ENCODE measurements at regions not wholly inside any gene's neighbourhood (a gene's known extent, or its start where the extent isn't known, plus 50 kb on each side); places are given as distances from the start of the nearest gene placed in this dataset.

- Histone ChIP-seq H3K9me3 (ENCODE audit: control insufficient read depth, insufficient read depth, low read length) (no peaks in the 10 kb centered on the region), H3K27me3 (ENCODE audit: control insufficient read depth, insufficient read depth, low read length) (peaks cover 3% of the 10 kb centered on the region), H3K4me3 (ENCODE audit: low read depth, low read length) (no peak overlapping the region), H3K27ac (ENCODE audit: low read depth, low read length) (no peak overlapping the region)
- no peak for DNase-seq (ENCODE audit: low read depth, low spot score)
- CTCF ChIA-PET: interaction anchor here (0.8 to 3.8 kb wide), 5 partner anchors 21 to 934 kb away, joined by 3 to 22 read pairs (median 3); partner anchors contain the start of gene NETO2
- POLR2A ChIA-PET: interaction anchor here (1.2 to 1.7 kb wide), 2 partner anchors 47 to 50 kb away, joined by 3 to 4 read pairs; no protein-coding TSS in a partner anchor
- no peak for TF ChIP-seq CTCF (IDR thresholded peaks at IDR 0.05; ENCODE audit: low read depth, low read length)
Measured at GRCh38 chr16:48076455-48077012, 79.3 kb downstream of the ABCC12 start.

GRCh38 chr16:48075398-48075797 lies 80.4 kb downstream of the ABCC12 start:
- ChIA-PET POLR2A (interaction anchor here (0.6 to 1.0 kb wide), 2 partner anchors 48 to 115 kb away, joined by 3 read pairs; no protein-coding TSS in a partner anchor), CTCF (interaction anchor here (1.6 to 3.8 kb wide), 3 partner anchors 20 to 934 kb away, joined by 3 to 22 read pairs (median 4); no protein-coding TSS in a partner anchor)
- Histone ChIP-seq H3K4me3 (ENCODE audit: low read depth, low read length) (no peak overlapping the region), H3K9me3 (ENCODE audit: control insufficient read depth, insufficient read depth, low read length) (no peaks in the 10 kb centered on the region), H3K27me3 (ENCODE audit: control insufficient read depth, insufficient read depth, low read length) (peaks cover 3% of the 10 kb centered on the region), H3K27ac (ENCODE audit: low read depth, low read length) (peak overlapping the region; percentile 11)
- TF ChIP-seq CTCF (IDR thresholded peaks at IDR 0.05; ENCODE audit: low read depth, low read length): no peak
- DNase-seq (ENCODE audit: low read depth, low spot score): peak; percentile 26

- no peak overlapping the region for H3K4me3 ChIP-seq (ENCODE audit: low read depth, low read length)
- ChIA-PET POLR2A (no interaction called here), CTCF (interaction anchor here (1.3 kb wide), 1 partner anchor 12 kb away, joined by 6 read pairs; no protein-coding TSS in a partner anchor)
- TF ChIP-seq CTCF (IDR thresholded peaks at IDR 0.05; ENCODE audit: low read depth, low read length): no peak
- no peak overlapping the region for H3K27ac ChIP-seq (ENCODE audit: low read depth, low read length)
- DNase-seq (ENCODE audit: low read depth, low spot score): no peak
- H3K9me3 ChIP-seq (ENCODE audit: control insufficient read depth, insufficient read depth, low read length): no peaks in the 10 kb centered on the region
- H3K27me3 ChIP-seq (ENCODE audit: control insufficient read depth, insufficient read depth, low read length): peaks cover 3% of the 10 kb centered on the region
Measured at GRCh38 chr16:48067388-48067787, 88.4 kb downstream of the ABCC12 start.

- CTCF ChIA-PET: interaction anchor here (3.4 kb wide), 1 partner anchor 10 kb away, joined by 18 read pairs; no protein-coding TSS in a partner anchor
- TF ChIP-seq CTCF (IDR thresholded peaks at IDR 0.05; ENCODE audit: low read depth, low read length): no peak
- H3K27me3 ChIP-seq (ENCODE audit: control insufficient read depth, insufficient read depth, low read length): peaks cover 3% of the 10 kb centered on the region
- no peak for DNase-seq (ENCODE audit: low read depth, low spot score)
- H3K27ac ChIP-seq (ENCODE audit: low read depth, low read length): no peak overlapping the region
- H3K9me3 ChIP-seq (ENCODE audit: control insufficient read depth, insufficient read depth, low read length): no peaks in the 10 kb centered on the region
- H3K4me3 ChIP-seq (ENCODE audit: low read depth, low read length): no peak overlapping the region
- POLR2A ChIA-PET: interaction anchor here (0.7 kb wide), 1 partner anchor 334 kb away, joined by 6 read pairs; no protein-coding TSS in a partner anchor
Measured at GRCh38 chr16:48064971-48065370, 90.8 kb downstream of the ABCC12 start.

- no peak overlapping the region for H3K4me3 ChIP-seq (ENCODE audit: low read depth, low read length)
- H3K27me3 ChIP-seq (ENCODE audit: control insufficient read depth, insufficient read depth, low read length): peaks cover 3% of the 10 kb centered on the region
- H3K27ac ChIP-seq (ENCODE audit: low read depth, low read length): no peak overlapping the region
- no peak for TF ChIP-seq CTCF (IDR thresholded peaks at IDR 0.05; ENCODE audit: low read depth, low read length)
- ChIA-PET POLR2A (no interaction called here), CTCF (interaction anchor here (3.4 kb wide), 1 partner anchor 8 kb away, joined by 18 read pairs; no protein-coding TSS in a partner anchor)
- H3K9me3 ChIP-seq (ENCODE audit: control insufficient read depth, insufficient read depth, low read length): peaks cover 8% of the 10 kb centered on the region; the same call in 1 of the 2 replicates
- no peak for DNase-seq (ENCODE audit: low read depth, low spot score)
Measured at GRCh38 chr16:48062681-48063080, 93.1 kb downstream of the ABCC12 start.
